DMS79 treated with DMSO at 0.1 percent for 48 hours (cell line): ENCODE measurements at regions not wholly inside any gene's neighbourhood (a gene's known extent, or its start where the extent isn't known, plus 50 kb on each side); places are given as distances from the start of the nearest gene placed in this dataset.
"Not testable (repeated sequence)": the region's sequence is repeated elsewhere in the genome, so short reads cannot be mapped to it uniquely, and the experiment has no call there.

Experiments
- DNase-seq: peaks from one replicate; lab custom pipeline; 2025; lab: John Stamatoyannopoulos, UW

- no peak for DNase-seq
These were observed 107.4 kb downstream of the LEPR start for GRCh38 chr1:65527707-65528503.

GRCh38 chr1:65531972-65532570, 111.6 kb downstream of the LEPR start:
- no peak for DNase-seq

DNA sequence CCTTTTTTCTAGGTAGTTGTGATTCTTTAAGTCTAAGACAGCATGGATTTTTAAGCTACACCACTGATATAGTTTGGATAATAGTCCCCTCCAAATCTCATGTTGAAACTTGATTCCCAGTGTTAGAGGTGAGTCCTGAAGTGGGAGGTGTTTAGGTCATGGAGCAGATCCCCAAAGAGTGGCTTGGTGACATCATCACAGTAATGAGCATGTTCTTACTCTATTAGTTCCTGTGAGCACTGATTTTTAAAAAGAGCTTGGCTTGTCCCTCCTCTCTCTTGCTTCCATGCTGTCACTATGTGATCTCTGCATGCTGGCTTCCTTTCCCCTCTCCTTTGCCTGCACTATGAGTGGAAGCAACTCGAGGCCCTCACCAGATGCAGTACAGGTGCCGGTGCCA, 115.5 kb downstream of the LEPR start:
- DNase-seq: no peak

GRCh38 chr1:65538086-65538485, 117.6 kb downstream of the LEPR start:
- DNase-seq: no peak

DNA sequence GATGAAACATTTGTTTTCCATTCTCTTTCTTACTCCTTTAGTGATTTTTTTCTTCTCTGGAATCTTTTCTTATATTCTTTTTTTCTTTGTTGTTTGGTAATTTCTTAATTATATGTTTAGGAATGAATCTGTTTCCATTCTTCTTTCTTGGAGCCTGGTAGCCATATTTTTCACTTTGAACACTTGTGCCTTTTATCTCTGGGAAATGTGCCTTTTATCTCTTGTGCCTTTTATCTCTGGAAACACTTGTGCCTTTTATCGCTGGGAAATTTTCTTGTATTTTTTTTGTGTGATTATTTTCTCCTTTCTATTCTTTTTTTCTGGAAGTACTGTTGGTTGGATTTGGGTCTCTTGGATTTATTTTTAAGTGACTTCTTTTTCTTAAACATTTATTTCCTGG, 118.2 kb downstream of the LEPR start:
- no peak for DNase-seq

GRCh38 chr1:65539266-65540131, 119.0 kb downstream of the LEPR start:
- DNase-seq: no peak

DNA sequence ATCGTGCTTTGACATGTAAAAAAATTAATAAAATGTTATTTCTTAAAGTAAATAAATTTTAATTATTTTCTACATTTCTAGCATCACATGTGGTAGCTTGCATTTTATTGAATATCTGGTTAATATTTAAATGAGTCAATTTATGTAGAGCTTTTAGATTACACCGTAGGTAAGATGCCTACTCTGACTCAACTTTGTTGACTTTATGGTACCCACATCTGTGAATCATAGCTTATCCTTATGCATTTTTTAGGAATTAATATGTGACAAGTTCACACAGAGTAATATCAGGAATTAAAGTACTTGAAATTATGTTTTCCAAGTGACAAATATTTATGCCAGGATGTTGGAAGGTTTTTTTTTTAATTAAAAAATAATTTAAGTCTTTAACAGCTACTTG, 120.7 kb downstream of the LEPR start:
- no peak for DNase-seq

GRCh38 chr1:65541865-65542264, 121.4 kb downstream of the LEPR start:
- DNase-seq: no peak

GRCh38 chr1:65542592-65542991, 122.1 kb downstream of the LEPR start:
- not testable (repeated sequence) for DNase-seq

GRCh38 chr1:65550306-65551010, 130.0 kb downstream of the LEPR start:
- not testable (repeated sequence) for DNase-seq

DNA sequence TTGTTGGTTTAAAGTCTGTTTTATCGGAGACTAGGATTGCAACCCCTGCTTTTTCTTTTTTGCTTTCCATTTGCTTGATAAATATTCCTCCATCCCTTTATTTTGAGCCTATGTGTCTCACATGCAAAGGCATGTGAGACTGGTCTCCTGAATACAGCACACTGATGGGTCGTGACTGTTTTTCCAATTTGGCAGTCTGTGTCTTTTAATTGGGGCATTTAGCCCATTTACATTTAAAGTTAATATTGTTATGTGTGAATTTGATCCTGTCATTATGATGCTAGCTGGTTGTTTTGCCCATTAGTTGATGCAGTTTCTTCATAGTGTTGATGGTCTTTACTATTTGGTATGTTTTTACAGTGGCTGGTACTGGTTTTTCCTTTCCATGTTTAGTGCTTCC, 132.0 kb downstream of the LEPR start:
- not testable (repeated sequence) for DNase-seq

DNA sequence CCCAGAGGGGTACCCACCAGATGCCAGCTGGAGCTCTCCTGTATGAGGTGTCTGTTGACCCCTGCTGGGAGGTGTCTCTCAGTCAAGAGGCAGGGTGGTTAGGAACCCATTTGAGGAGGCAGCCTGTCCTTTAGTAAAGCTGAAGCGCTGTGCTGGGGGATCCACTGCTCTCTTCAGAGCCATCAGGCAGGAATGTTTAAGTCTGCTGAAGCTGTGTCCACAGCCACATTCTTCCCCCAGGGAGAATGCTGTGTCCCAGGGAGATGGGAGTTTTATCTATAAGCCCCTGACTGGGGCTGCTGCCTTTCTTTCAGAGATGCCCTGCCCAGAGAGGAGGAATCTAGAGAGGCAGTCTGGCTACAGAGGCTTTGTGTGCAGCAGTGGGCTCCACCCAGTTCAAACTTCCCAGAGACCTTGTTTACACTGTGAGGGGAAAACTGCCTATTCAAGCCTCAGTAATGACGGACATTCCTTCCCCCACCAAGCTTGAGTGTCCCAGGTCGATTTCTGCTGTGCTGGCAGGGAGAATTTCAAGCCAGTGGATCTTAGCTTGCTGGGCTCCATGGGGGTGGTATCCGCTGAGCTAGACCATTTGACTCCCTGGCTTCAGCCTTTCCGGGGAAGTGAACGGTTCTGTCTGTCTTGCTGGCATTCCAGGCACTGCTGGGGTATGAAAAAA, 133.8 kb downstream of the LEPR start:
- not testable (repeated sequence) for DNase-seq

DNA sequence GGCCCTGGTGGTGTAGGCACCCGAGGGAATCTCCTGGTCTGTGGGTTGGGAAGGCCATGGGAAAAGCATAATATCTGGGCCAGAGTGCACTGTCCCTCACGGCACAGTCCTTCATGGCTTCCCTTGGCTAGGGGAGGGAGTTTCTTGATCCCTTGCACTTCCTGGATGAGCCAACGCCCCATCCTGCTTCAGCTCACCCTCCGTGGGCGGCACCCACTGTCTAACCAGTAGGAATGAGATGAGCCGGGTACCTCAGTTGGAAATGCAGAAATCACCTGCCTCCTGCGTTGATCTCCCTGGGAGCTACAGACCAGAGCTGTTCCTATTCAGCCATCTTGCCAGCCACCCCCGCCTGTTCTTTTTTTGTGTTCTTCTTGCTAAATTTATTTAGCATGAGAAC, 134.4 kb downstream of the LEPR start:
- no peak for DNase-seq

GRCh38 chr1:65558215-65558614, 137.7 kb downstream of the LEPR start:
- no peak for DNase-seq

DNA sequence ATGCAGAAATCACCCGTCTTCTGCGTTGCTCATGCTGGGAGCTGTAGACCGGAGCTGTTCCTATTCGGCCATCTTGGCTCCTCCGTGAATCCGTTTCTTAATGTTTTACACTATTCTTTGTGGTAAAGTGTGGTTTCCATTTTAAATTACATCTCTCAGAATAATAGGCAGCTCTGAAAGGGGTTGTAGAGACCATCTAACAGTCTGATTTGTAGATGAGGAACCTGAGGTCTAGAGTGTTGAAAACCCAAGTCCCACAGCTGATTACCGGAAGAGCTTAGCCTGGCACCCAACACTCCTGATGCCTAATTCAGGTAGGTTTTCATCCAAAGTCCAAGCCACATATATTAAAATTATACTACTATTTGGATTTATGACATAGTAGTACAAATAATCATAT, 144.0 kb downstream of the LEPR start:
- DNase-seq: no peak

DNA sequence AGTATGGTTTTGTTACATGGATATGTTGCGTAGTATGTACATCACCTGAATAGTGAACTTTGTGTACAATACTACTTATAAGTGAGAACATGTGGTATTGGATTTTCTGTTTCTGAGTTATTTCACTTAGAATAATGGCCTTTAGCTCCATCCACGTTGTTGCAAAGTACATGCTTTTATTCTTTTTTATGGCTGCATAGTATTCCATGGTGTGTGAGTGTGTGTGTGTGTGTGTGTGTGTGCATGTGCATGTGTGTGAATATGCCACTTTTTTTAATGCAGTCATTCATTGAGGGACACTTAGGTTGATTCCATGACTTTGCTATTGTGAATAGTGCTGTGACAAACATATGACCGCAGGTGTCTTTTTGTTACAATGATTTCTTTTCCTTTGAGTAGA, 147.8 kb downstream of the LEPR start:
- DNase-seq: no peak

DNA sequence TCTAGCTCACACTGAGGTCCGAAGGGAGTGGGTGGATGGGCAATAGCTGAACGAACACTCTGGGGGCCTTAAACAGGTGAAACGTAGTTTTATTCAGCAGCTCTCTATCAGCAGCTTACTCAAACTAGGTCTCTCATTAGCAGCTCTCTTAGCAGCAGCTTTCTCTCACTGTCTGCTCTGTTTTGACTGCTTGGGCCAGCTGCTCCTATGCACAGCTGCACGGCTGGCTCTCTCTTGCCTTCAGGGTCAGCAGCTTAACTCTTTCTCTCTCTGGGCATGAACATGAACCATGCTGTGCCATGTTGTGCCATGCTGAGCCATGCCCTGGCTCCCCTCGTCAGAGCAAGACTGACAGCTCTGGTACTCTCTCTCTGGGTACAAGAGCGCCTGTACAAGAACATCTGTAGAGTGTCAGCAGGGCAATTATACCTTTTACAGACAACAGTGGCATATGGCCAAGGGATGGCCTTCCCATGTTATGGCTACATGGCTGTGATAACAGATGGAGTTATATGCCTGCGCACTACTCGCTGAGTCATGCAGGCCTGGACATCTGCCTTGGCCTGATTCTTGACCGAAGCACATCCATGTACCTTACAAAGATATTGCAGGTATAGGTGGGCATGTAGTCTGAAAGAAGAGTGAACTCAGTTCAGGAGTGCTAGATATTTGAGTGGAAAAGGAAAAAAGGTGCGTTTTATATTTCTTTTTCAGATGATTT, 152.4 kb downstream of the LEPR start:
- DNase-seq: no peak

GRCh38 chr1:65577278-65577677, 156.8 kb downstream of the LEPR start:
- no peak for DNase-seq

- not testable (repeated sequence) for DNase-seq
These were observed 157.5 kb downstream of the LEPR start for GRCh38 chr1:65577982-65578381.

- DNase-seq: no peak
These were observed 160.7 kb downstream of the LEPR start for GRCh38 chr1:65581119-65581518.

GRCh38 chr1:65584399-65584798, 163.9 kb downstream of the LEPR start:
- DNase-seq: no peak
